Keratinocyte (primary cell): ENCODE measurements at regions not wholly inside any gene's neighbourhood (a gene's known extent, or its start where the extent isn't known, plus 50 kb on each side); places are given as distances from the start of the nearest gene placed in this dataset.

Experiments used
- EZH2 ChIP-seq: IDR thresholded peaks from one replicate; pipeline ENCODE4 v1.6.1; 2012; ENCODE audit warnings: inconsistent platforms, mild to moderate bottlenecking, low read length, moderate library complexity
- TF ChIP-seq, protein P1 (sequence below), 3 experiments: IDR thresholded peaks in 1 of 3; conservative IDR thresholded peaks in 1 of 3; optimal IDR thresholded peaks in 1 of 3; 2 replicates in 2 of 3; 3 replicates in 1 of 3; pipeline versions ENCODE3 to v1.5.1; 2011; ENCODE audit warnings: low read length in 3 of 3, mild to moderate bottlenecking in 3 of 3, moderate library complexity in 2 of 3, control low read depth in 1 of 3, inconsistent platforms in 1 of 3; ENCODE audit not compliant: insufficient read depth in 2 of 3; ENCODE audit errors: extremely low read depth in 1 of 3

DNA sequence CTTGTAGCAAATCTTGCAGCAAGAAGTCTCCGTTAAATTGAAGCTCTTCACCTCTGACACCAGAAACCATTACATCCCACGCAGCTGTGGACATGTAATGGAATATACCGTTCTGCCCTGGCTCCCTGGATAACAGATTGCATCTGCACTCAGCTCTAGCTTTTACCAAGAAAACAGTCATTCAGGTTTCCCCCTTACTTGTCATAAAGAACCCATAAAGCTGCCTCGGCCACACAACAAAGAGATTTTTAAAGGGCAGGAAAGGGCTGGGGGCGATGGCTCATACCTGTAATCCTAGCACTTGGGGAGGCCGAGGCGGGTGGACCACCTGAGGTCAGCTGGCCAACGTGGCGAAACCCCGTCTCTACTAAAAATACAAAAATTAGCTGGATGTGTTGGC lies 127.6 kb upstream of the RFC3 start:
- TF ChIP-seq, protein P1, sequence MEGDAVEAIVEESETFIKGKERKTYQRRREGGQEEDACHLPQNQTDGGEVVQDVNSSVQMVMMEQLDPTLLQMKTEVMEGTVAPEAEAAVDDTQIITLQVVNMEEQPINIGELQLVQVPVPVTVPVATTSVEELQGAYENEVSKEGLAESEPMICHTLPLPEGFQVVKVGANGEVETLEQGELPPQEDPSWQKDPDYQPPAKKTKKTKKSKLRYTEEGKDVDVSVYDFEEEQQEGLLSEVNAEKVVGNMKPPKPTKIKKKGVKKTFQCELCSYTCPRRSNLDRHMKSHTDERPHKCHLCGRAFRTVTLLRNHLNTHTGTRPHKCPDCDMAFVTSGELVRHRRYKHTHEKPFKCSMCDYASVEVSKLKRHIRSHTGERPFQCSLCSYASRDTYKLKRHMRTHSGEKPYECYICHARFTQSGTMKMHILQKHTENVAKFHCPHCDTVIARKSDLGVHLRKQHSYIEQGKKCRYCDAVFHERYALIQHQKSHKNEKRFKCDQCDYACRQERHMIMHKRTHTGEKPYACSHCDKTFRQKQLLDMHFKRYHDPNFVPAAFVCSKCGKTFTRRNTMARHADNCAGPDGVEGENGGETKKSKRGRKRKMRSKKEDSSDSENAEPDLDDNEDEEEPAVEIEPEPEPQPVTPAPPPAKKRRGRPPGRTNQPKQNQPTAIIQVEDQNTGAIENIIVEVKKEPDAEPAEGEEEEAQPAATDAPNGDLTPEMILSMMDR (optimal IDR thresholded peaks at IDR 0.05 in 1 of 3, IDR thresholded peaks at IDR 0.05 in 1 of 3, conservative IDR thresholded peaks at IDR 0.05 in 1 of 3; ENCODE audit: extremely low read depth in 1 of 3, insufficient read depth in 2 of 3, low read length in 3 of 3), result no peak
- TF ChIP-seq EZH2, result no peak
